IMR-90 (cell line): ENCODE measurements at regions not wholly inside any gene's neighbourhood (a gene's known extent, or its start where the extent isn't known, plus 50 kb on each side); places are given as distances from the start of the nearest gene placed in this dataset.
"Not testable (repeated sequence)": the region's sequence is repeated elsewhere in the genome, so short reads cannot be mapped to it uniquely, and the experiment has no call there.

Source experiments
- CEBPB ChIP-seq: IDR thresholded peaks from 2 replicates; pipeline ENCODE4 v1.6.1; 2012; ENCODE audit warnings: low read depth, low read length, improper control_type of control experiment
- CTCF ChIP-seq: conservative IDR thresholded peaks from 2 replicates; pipeline ENCODE4 v1.5.1; 2012; ENCODE audit warnings: mild to moderate bottlenecking, low read depth, low read length, improper control_type of control experiment
- ELK1 ChIP-seq: fragments of 150-350 bp; IDR thresholded peaks from 2 replicates; pipeline ENCODE4 v1.6.1; 2016; ENCODE audit warnings: low read depth, mild to moderate bottlenecking, low read length, moderate library complexity, borderline replicate concordance
- FOS ChIP-seq: fragments of 150-350 bp; IDR thresholded peaks from 2 replicates; pipeline ENCODE4 v1.6.1; 2016; ENCODE audit warnings: low read depth, low read length
- POLR2A ChIP-seq: IDR thresholded peaks from 2 replicates; pipeline ENCODE4 v1.6.1; 2012; ENCODE audit warnings: mild to moderate bottlenecking, low read depth, low read length
- RAD21 ChIP-seq: IDR thresholded peaks from 2 replicates; pipeline ENCODE4 v1.6.1; 2012; ENCODE audit warnings: low read length, improper control_type of control experiment
- RCOR1 ChIP-seq: IDR thresholded peaks from 2 replicates; pipeline ENCODE4 v1.6.1; 2012; ENCODE audit warnings: mild to moderate bottlenecking, low read length, improper control_type of control experiment; ENCODE audit not compliant: insufficient replicate concordance
- RFX5 ChIP-seq: IDR thresholded peaks from 2 replicates; pipeline ENCODE4 v1.8.0; 2012; ENCODE audit warnings: low read depth, mild to moderate bottlenecking, low read length, moderate library complexity
- USF2 ChIP-seq: fragments of 150-350 bp; IDR thresholded peaks from 2 replicates; pipeline ENCODE4 v1.6.1; 2017; ENCODE audit warnings: mild to moderate bottlenecking, antibody characterized with exemption, low read length, low read depth

GRCh38 chr5:125092138-125092537, 345.7 kb upstream of the ZNF608 start:
- not testable (repeated sequence) for TF ChIP-seq CTCF, RAD21, POLR2A, RFX5, USF2, RCOR1, CEBPB, ELK1, FOS
